ENCODE measurements at regions not wholly inside any gene's neighbourhood (a gene's known extent, or its start where the extent isn't known, plus 50 kb on each side); places are given as distances from the start of the nearest gene placed in this dataset.

DNA sequence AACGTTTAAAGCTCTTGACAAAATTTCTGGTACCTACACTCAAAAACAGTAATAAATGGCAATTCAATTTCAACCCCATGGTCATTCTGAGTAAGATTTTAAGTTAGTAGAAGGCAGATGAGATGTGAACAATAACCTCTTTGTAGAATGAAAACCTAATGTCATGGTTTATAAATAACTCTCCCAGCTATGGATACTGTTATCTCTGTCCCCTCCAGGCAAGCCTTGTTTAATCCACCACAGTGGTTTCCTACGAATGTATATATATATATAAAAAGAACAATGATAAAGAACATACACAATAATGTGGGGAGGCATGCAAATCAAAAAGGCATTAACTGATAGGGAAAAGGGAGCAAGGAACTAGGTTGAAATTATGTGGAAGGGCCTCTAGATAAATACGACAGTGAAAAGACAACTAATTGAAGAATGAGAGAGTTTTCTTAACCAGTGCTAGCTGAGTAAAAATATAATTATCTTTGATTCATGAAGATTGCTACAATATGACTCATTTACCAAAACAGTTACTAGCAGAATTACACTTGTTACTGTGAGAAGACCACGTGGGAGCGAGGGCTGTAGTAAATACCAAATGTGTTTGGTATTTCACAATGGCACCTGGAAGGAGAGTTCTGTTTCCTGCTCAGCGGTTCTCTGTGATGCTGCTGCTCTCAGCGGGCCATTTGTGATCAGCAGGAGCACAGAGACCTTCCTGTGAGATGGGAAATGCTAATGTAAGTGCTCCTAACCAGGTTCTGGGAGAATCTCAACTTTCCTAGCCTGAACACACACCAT lies 173.7 kb downstream of the MBOAT1 start:
- Histone ChIP-seq H3F3A (ENCODE audit: control insufficient read depth, insufficient read depth) (no peaks in the 10 kb centered on the region), H3K4me3 (ENCODE audit: low read length) (no peak overlapping the region), H3K27ac (ENCODE audit: low read depth, low read length) (no peak overlapping the region), H3K79me2 (ENCODE audit: control insufficient read depth, low read length) (no peaks in the 10 kb centered on the region), H3K36me3 (ENCODE audit: control insufficient read depth, low read length) (no peaks in the 10 kb centered on the region), H3K9me3 (ENCODE audit: control insufficient read depth, insufficient read depth, low read length) (no peaks in the 10 kb centered on the region), H3K4me2 (ENCODE audit: low read length) (no peak overlapping the region), H3K27me3 (ENCODE audit: control insufficient read depth, low read length) (no peaks in the 10 kb centered on the region), H3K4me1 (ENCODE audit: control insufficient read depth, low read length) (no peaks in the 10 kb centered on the region), H4K20me1 (ENCODE audit: control insufficient read depth, insufficient read depth, low read depth, low read length) (no peaks in the 10 kb centered on the region), H3K9me2 (replicated peaks; ENCODE audit: control insufficient read depth, low read length) (no peaks in the 10 kb centered on the region)
- no peak for TF ChIP-seq EZH2phosphoT487 (IDR thresholded peaks at IDR 0.05; ENCODE audit: borderline replicate concordance, low read length)

DNA sequence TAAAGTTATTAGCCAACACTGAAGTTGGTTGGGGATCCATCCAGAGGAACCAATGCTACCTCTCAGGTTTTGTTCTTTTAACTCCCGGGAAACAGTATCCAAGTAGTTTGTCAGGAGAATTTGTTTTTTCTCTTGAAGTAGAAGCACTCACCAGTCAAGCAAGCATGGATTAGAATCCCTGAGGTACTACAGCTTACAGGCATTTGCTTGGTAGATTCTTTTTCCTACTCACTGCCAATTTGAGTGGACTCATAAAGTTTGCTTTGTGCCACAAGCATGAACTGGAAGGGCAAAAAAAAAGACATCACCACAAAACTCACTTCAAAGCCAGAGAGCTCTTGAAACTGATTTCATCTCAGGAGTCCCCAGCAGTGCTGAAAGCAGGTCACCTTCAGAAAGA lies 167.4 kb downstream of the MBOAT1 start:
- no peaks in the 10 kb centered on the region for H3F3A ChIP-seq (ENCODE audit: control insufficient read depth, insufficient read depth)
- no peaks in the 10 kb centered on the region for H3K79me2 ChIP-seq (ENCODE audit: control insufficient read depth, low read length)
- H3K9me2 ChIP-seq (replicated peaks; ENCODE audit: control insufficient read depth, low read length), result no peaks in the 10 kb centered on the region
- TF ChIP-seq, protein P1, sequence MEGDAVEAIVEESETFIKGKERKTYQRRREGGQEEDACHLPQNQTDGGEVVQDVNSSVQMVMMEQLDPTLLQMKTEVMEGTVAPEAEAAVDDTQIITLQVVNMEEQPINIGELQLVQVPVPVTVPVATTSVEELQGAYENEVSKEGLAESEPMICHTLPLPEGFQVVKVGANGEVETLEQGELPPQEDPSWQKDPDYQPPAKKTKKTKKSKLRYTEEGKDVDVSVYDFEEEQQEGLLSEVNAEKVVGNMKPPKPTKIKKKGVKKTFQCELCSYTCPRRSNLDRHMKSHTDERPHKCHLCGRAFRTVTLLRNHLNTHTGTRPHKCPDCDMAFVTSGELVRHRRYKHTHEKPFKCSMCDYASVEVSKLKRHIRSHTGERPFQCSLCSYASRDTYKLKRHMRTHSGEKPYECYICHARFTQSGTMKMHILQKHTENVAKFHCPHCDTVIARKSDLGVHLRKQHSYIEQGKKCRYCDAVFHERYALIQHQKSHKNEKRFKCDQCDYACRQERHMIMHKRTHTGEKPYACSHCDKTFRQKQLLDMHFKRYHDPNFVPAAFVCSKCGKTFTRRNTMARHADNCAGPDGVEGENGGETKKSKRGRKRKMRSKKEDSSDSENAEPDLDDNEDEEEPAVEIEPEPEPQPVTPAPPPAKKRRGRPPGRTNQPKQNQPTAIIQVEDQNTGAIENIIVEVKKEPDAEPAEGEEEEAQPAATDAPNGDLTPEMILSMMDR (IDR thresholded peaks at IDR 0.05; ENCODE audit: low read depth, low read length, poor library complexity, severe bottlenecking), result no peak
- no peak for TF ChIP-seq EZH2phosphoT487 (IDR thresholded peaks at IDR 0.05; ENCODE audit: borderline replicate concordance, low read length)
- H3K36me3 ChIP-seq (ENCODE audit: control insufficient read depth, low read length), result no peaks in the 10 kb centered on the region
- H4K20me1 ChIP-seq (ENCODE audit: control insufficient read depth, insufficient read depth, low read depth, low read length), result no peaks in the 10 kb centered on the region
- no peak overlapping the region for H3K4me2 ChIP-seq (ENCODE audit: low read length)
- H3K4me1 ChIP-seq (ENCODE audit: control insufficient read depth, low read length), result no peaks in the 10 kb centered on the region
- H3K27ac ChIP-seq (ENCODE audit: low read depth, low read length), result no peak overlapping the region
- H3K27me3 ChIP-seq (ENCODE audit: control insufficient read depth, low read length), result no peaks in the 10 kb centered on the region
- no peaks in the 10 kb centered on the region for H3K9me3 ChIP-seq (ENCODE audit: control insufficient read depth, insufficient read depth, low read length)
- H3K4me3 ChIP-seq (ENCODE audit: low read length), result no peak overlapping the region

Measured in DOHH2 (cell line).